AG09319 (cell line): ENCODE measurements at regions not wholly inside any gene's neighbourhood (a gene's known extent, or its start where the extent isn't known, plus 50 kb on each side); places are given as distances from the start of the nearest gene placed in this dataset.

Experiments
- DNase-seq: peaks from one replicate; pipeline ENCODE4 v3.0.0-alpha.2; 2010; ENCODE audit warnings: low read depth; ENCODE audit errors: extremely low read depth
- TF ChIP-seq, protein P1 (sequence below): IDR thresholded peaks from 2 replicates; pipeline ENCODE4 v1.5.1; 2011; ENCODE audit warnings: low read depth, mild to moderate bottlenecking, inconsistent platforms, low read length, moderate library complexity

DNA sequence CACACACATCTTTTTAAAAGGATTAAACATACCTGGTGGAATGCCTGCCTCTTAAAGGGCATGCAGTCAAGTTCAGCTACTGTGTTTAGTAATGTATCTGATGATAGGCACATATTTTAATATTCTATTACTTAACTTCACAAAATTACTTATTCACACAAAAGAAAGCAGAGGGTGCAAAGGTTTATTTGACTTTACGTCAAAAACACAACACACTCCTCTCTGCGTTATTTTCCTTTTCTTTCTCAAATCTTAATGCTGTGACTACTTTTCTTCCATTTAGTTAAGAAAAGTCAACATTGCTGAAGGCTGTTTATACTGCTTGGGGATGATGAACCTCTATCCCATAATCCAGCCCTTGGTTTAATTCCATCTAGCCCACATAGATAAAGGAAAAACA, 127.9 kb upstream of the ST6GAL2 start:
- TF ChIP-seq, protein P1, sequence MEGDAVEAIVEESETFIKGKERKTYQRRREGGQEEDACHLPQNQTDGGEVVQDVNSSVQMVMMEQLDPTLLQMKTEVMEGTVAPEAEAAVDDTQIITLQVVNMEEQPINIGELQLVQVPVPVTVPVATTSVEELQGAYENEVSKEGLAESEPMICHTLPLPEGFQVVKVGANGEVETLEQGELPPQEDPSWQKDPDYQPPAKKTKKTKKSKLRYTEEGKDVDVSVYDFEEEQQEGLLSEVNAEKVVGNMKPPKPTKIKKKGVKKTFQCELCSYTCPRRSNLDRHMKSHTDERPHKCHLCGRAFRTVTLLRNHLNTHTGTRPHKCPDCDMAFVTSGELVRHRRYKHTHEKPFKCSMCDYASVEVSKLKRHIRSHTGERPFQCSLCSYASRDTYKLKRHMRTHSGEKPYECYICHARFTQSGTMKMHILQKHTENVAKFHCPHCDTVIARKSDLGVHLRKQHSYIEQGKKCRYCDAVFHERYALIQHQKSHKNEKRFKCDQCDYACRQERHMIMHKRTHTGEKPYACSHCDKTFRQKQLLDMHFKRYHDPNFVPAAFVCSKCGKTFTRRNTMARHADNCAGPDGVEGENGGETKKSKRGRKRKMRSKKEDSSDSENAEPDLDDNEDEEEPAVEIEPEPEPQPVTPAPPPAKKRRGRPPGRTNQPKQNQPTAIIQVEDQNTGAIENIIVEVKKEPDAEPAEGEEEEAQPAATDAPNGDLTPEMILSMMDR: no peak
- DNase-seq: no peak

DNA sequence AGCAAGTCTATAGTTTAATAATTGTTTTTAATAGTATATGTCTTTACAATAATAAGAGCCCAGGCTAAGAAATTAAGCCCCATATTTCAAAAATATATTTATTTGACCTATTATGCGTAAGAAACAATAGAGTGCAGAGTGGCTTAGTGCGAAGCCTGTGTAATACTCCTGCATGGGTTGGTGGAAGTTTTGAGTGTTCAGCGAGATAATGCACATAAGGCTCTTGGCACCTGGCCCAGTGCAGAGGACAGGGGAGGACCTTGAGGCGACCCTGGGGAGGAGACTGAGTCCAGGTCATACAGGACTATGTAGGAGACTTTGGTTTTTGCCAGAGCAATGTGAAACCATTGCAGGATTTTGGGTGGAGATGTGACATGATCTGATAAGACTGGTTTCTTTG, 132.4 kb upstream of the ST6GAL2 start:
- TF ChIP-seq, protein P1: no peak
- DNase-seq: no peak

DNA sequence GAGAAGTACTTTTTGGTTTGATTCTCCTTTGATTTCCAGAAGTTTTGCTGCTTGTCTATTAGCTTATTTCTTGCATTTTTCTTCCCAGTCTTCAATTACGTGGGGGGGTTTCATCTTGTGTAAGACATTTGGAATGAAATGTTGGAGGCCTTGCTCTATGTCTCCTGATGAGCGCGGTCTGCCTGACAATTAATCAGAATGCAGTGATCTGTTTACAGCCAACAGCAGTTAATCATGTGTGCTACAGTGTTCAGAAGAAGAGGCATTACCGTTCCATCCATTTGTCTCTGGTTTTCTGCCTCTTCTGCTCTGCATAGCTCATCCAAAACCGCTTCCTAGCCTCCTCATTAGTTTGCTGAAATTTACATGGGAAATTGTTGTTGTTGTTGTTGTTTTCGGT, 134.4 kb upstream of the ST6GAL2 start:
- DNase-seq: no peak
- TF ChIP-seq, protein P1: no peak

DNA sequence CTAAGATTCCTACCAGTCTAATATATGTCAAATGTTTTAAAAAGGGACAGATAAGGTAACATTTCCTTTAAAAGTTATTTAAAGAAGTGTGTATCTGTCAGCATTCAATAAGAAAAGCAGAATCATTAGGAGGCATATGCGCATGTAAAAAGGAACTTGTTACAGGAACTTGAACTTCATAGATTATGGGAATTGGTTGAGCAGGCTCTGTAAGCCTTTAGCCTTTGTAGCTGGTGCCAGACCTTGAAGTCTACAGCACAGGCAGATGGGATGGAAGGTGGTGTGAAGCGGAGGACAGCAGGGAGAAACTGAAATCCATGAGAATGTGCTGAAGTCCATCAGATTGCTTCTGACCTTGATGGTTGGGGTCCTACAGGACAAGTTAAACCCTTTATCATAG, 138.3 kb upstream of the ST6GAL2 start:
- TF ChIP-seq, protein P1: no peak
- DNase-seq: no peak

DNA sequence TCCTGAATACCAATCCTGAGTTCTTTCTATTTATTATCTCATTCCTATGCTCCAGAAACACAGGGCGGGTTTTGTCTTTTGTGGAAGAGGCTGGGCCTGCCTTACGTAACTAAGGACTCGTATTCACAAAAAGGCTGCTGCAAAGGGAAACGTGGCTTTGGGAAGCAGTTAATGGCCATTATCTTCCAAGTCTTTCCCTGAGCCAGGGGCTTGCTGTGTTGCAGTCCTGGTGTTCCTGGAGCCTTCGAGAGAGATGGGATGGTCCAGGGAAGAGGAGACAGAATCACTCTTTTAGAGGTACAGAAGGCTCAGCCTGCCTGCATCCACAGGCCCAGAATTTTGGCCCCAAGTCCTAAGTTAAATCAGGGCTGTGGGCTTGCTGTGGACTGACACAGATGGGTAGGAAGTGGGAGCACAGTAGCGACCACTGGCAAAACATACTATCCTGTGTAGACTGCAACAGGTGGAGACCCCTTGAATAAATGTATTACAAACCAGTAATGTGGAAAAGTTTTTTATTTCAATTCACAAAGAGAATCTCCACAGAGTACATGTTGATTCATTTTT, 139.4 kb upstream of the ST6GAL2 start:
- TF ChIP-seq, protein P1: no peak
- DNase-seq: no peak

DNA sequence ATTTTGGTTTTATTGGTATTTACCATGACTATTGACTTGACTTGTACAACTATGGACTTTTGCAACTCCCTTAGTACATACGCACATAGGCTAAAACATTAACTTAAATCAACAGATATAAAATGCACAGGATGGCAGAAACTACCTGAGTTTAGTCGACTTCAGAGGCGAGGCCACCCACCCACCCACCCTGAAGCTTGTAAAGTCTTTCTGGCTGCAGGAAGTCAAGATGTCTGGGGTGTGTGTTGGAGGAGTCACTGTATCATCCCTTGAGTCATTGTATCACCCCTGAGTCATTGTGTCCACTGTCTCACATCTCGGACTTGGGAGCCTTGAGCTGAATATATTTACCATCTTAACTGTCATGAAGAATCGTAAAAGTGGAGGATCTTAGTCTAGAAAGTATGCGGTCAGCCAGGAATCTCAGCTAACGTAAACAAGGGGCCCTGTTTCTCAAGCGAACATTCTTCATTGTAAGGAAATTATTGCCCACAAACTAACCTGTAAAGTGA, 140.0 kb upstream of the ST6GAL2 start:
- TF ChIP-seq, protein P1: no peak
- DNase-seq: no peak

DNA sequence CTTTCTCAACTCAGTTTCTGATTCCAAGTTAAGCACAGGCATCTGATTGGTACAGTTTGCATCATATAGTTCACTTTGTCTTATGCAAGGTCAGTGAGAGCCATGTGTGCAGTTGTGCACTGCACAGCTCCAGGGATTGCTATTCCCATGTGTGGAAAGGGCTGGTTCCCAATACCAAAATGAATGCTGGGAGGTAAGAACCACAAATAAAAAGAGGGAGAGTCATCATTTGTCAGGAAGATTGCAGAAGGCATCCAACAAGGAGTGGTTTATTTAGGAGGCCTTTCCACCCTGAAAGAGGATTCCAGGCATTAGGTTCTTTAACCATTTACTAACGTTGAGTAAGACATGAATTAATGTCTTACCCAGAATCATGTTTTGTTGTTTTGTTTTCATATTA, 141.2 kb upstream of the ST6GAL2 start:
- TF ChIP-seq, protein P1: no peak
- no peak for DNase-seq
